Progenitor cell of endocrine pancreas (in vitro differentiated cells): ENCODE measurements at regions not wholly inside any gene's neighbourhood (a gene's known extent, or its start where the extent isn't known, plus 50 kb on each side); places are given as distances from the start of the nearest gene placed in this dataset.

Experiments
- DNase-seq: peaks from one replicate; pipeline ENCODE4 v3.0.0; 2021; ENCODE audit warnings: low spot score; ENCODE audit not compliant: unreplicated experiment
- H3K27ac Mint-ChIP-seq: 2 replicates; pipeline ENCODE4 v1.8.0; 2021; ENCODE audit warnings: mild to moderate bottlenecking, moderate library complexity, mixed read lengths
- H3K27me3 Mint-ChIP-seq: 2 replicates; pipeline ENCODE4 v1.8.0; 2021; ENCODE audit warnings: mixed read lengths
- H3K36me3 Mint-ChIP-seq: 2 replicates; pipeline ENCODE4 v1.8.0; 2022; ENCODE audit warnings: mixed read lengths; ENCODE audit not compliant: insufficient read depth
- H3K4me1 Mint-ChIP-seq: 2 replicates; pipeline ENCODE4 v1.8.0; 2021; ENCODE audit warnings: low read depth, mixed read lengths
- H3K4me3 Mint-ChIP-seq: 2 replicates; pipeline ENCODE4 v1.8.0; 2021; ENCODE audit warnings: low read depth, mild to moderate bottlenecking, moderate library complexity, mixed read lengths
- H3K9me3 Mint-ChIP-seq: 2 replicates; pipeline ENCODE4 v1.8.0; 2021; ENCODE audit warnings: low read depth, mixed read lengths
- TF ChIP-seq, protein P1 (sequence below): fragments of 200-600 bp; sonication (generic); IDR thresholded peaks from one replicate; pipeline ENCODE4 v1.5.0; 2021; ENCODE audit warnings: antibody characterized with exemption, mild to moderate bottlenecking; ENCODE audit not compliant: unreplicated experiment

DNA sequence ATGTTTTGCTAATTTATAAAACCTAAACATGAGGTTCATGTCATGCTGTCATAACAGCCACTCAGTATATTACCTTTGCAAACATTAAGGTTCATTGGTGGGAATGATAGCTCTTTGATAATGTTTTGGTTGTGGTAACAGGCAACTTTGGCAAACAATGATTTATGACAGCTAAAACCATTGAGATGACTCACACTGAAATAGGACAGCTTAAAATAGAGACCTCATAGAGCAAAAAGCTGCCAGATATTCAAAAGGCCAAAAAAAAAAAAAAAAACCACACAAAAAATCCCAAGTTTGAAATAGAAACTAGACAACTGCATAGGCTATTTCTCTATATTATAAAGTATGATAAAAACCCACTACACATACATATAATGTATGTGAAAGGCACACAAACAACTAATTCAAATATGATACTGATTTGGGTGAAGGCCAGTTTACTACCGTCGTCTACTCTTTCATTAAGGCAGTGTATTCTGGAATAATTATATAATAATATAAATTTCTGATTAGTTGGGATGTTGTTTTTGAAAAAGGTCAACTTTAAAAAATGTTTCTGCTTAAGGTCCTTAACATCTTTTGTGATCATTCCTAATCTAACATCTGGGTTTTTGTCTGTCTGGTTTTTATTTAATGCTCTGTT lies 646.0 kb upstream of the PITX2 start:
- Mint-ChIP-seq H3K4me1 (peaks cover 6% of the 10 kb centered on the region), H3K27ac (no peak overlapping the region), H3K9me3 (no peaks in the 10 kb centered on the region), H3K36me3 (no peaks in the 10 kb centered on the region), H3K4me3 (no peak overlapping the region), H3K27me3 (no peaks in the 10 kb centered on the region)
- no peak for DNase-seq
- TF ChIP-seq, protein P1, sequence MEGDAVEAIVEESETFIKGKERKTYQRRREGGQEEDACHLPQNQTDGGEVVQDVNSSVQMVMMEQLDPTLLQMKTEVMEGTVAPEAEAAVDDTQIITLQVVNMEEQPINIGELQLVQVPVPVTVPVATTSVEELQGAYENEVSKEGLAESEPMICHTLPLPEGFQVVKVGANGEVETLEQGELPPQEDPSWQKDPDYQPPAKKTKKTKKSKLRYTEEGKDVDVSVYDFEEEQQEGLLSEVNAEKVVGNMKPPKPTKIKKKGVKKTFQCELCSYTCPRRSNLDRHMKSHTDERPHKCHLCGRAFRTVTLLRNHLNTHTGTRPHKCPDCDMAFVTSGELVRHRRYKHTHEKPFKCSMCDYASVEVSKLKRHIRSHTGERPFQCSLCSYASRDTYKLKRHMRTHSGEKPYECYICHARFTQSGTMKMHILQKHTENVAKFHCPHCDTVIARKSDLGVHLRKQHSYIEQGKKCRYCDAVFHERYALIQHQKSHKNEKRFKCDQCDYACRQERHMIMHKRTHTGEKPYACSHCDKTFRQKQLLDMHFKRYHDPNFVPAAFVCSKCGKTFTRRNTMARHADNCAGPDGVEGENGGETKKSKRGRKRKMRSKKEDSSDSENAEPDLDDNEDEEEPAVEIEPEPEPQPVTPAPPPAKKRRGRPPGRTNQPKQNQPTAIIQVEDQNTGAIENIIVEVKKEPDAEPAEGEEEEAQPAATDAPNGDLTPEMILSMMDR: no peak

DNA sequence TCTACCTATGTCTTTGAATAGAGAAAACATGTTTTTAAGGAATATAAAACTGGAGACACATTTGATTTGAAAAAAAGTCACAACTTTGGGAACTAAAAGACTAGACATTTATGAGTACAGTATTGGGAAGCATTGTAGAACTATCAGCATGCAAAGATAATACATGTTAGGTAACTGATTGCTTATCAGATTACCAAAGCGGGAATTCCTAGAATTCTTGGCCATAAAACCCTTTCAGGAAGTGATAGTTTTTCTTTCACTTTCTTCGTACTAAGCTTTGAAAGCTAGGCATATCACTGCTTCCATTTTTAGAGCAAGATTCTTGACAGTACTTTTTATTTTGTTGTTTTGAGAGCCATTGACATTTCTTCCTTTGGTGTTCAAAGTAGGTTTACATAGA lies 646.6 kb upstream of the PITX2 start:
- Mint-ChIP-seq H3K4me3 (no peak overlapping the region), H3K27ac (no peak overlapping the region), H3K4me1 (peaks cover 2% of the 10 kb centered on the region), H3K27me3 (no peaks in the 10 kb centered on the region), H3K9me3 (no peaks in the 10 kb centered on the region), H3K36me3 (no peaks in the 10 kb centered on the region)
- DNase-seq: no peak
- TF ChIP-seq, protein P1: no peak

DNA sequence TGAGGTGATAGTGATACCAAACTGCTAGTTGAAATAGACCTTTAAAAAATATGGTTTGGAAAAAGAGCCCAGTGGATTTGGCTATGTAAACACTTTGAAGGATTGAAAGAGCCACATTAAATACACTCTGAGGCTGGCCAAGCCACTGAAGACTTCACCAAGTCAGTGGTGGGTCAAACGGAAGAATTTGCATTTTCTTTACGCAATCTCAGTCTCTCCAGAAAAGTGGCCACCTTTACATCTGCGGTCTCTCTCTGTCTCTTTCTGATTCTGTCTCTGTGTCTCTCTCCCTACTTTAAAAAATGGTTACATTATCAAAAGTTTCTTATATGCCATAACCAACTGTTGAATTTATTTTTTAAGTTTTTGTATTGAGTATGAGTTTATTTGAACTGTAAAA lies 651.2 kb upstream of the PITX2 start:
- H3K9me3 Mint-ChIP-seq: no peaks in the 10 kb centered on the region
- H3K27ac Mint-ChIP-seq: no peak overlapping the region
- no peak for DNase-seq
- no peaks in the 10 kb centered on the region for H3K27me3 Mint-ChIP-seq
- no peaks in the 10 kb centered on the region for H3K4me1 Mint-ChIP-seq
- TF ChIP-seq, protein P1: no peak
- no peaks in the 10 kb centered on the region for H3K36me3 Mint-ChIP-seq
- H3K4me3 Mint-ChIP-seq: no peak overlapping the region

DNA sequence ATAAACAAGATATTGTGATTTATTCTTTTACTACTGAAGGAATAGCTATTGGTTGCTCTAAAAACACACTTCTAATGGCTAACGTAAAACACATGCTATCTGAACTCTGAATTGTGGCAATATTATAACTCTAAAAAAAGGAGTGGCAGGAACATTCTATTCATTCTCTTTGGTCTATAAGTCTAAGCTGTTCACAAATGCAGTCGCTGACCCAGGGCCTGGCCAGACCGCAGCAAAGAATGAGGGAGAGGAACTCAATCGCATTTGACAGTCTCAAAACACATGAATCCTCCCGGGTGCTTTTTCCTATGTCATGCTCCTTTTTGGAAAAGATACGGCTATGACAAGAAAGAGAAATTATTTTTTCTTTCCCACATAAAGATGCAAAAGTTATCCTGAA lies 651.6 kb upstream of the PITX2 start:
- H3K4me3 Mint-ChIP-seq: no peak overlapping the region
- no peaks in the 10 kb centered on the region for H3K36me3 Mint-ChIP-seq
- TF ChIP-seq, protein P1: no peak
- no peaks in the 10 kb centered on the region for H3K9me3 Mint-ChIP-seq
- no peaks in the 10 kb centered on the region for H3K27me3 Mint-ChIP-seq
- no peak overlapping the region for H3K27ac Mint-ChIP-seq
- no peak for DNase-seq
- no peaks in the 10 kb centered on the region for H3K4me1 Mint-ChIP-seq

DNA sequence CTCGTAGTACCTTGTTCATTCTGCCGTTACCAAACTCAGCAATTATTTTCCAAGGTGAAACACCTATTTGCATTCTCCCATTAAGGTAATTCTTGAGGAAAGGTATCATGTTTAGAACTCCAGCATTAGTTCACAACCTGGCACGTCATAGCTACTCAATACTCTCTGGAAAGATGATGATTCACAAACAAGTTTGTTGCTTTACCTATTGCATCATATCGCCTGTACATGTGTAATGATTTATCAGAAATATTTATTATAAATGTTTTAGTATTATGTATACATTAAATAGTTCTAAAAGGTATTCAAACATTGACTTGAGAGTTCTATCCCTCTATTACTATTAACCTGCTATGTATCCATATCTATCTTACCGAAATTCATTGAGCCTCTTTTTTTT lies 658.3 kb upstream of the PITX2 start:
- Mint-ChIP-seq H3K4me1 (no peaks in the 10 kb centered on the region), H3K27ac (no peak overlapping the region), H3K36me3 (no peaks in the 10 kb centered on the region), H3K9me3 (no peaks in the 10 kb centered on the region), H3K4me3 (no peak overlapping the region), H3K27me3 (peaks cover 15% of the 10 kb centered on the region)
- DNase-seq: no peak
- TF ChIP-seq, protein P1: no peak
